Keratinocyte (primary cell): ENCODE measurements at regions not wholly inside any gene's neighbourhood (a gene's known extent, or its start where the extent isn't known, plus 50 kb on each side); places are given as distances from the start of the nearest gene placed in this dataset.

ENCODE experiments used
- DNase-seq: peaks from one replicate; pipeline ENCODE4 v3.0.0-alpha.2; 2011; ENCODE audit warnings: low read depth, missing footprints, low spot score
- FAIRE-seq: peaks from 2 replicates; lab custom pipeline; 2011; peaks lifted over from hg19 to GRCh38; lab: Jason Lieb, UNC
- H2AFZ ChIP-seq: 2 replicates; pipeline ENCODE4 v1.6.0; 2012; ENCODE audit warnings: low read length, control low read depth, inconsistent platforms; ENCODE audit not compliant: control insufficient read depth
- H3K27ac ChIP-seq: 2 replicates; pipeline ENCODE4 v1.5.1; 2011; ENCODE audit warnings: low read length; ENCODE audit not compliant: control insufficient read depth, insufficient read depth
- H3K27me3 ChIP-seq: 3 replicates; pipeline ENCODE4 v1.6.0; 2011; ENCODE audit warnings: low read length; ENCODE audit not compliant: control insufficient read depth, insufficient read depth; ENCODE audit errors: extremely low read depth
- H3K36me3 ChIP-seq, 2 experiments: 2 replicates in 1 of 2; 3 replicates in 1 of 2; pipeline ENCODE4 v1.5.1; 2011; ENCODE audit warnings: low read length in 2 of 2, mild to moderate bottlenecking in 1 of 2; ENCODE audit not compliant: control insufficient read depth in 2 of 2, insufficient read depth in 2 of 2; ENCODE audit errors: extremely low read depth in 1 of 2
- H3K4me1 ChIP-seq: 3 replicates; pipeline ENCODE4 v1.5.1; 2011; ENCODE audit warnings: low read length; ENCODE audit not compliant: control insufficient read depth, insufficient read depth; ENCODE audit errors: extremely low read depth
- H3K4me2 ChIP-seq: 3 replicates; pipeline ENCODE4 v1.6.0; 2011; ENCODE audit warnings: low read depth, low read length; ENCODE audit not compliant: control insufficient read depth, insufficient read depth; ENCODE audit errors: extremely low read depth
- H3K4me3 ChIP-seq, 3 experiments: fragments of 200-600 bp in 1 of 3; sonication (generic) in 1 of 3; 2 replicates in 2 of 3; 3 replicates in 1 of 3; pipeline ENCODE4 v1.5.1; 2011 to 2016; ENCODE audit warnings: low read length in 3 of 3, mild to moderate bottlenecking in 3 of 3, control low read depth in 2 of 3, inconsistent platforms in 1 of 3, low read depth in 1 of 3, mixed read lengths in 1 of 3, mixed run types in 1 of 3, moderate library complexity in 1 of 3; ENCODE audit not compliant: control insufficient read depth in 2 of 3, insufficient read depth in 2 of 3; ENCODE audit errors: extremely low read depth in 1 of 3
- H3K79me2 ChIP-seq: 2 replicates; pipeline ENCODE4 v1.6.0; 2012; ENCODE audit warnings: low read length; ENCODE audit not compliant: control insufficient read depth, insufficient read depth
- H3K9ac ChIP-seq: 3 replicates; pipeline ENCODE4 v1.6.0; 2011; ENCODE audit warnings: low read length; ENCODE audit not compliant: control insufficient read depth, insufficient read depth; ENCODE audit errors: extremely low read depth
- H3K9me1 ChIP-seq: 3 replicates; pipeline ENCODE4 v1.6.0; 2011; ENCODE audit warnings: low read length; ENCODE audit not compliant: control insufficient read depth, insufficient read depth; ENCODE audit errors: extremely low read depth
- H3K9me3 ChIP-seq: 2 replicates; pipeline ENCODE4 v1.5.1; 2012; ENCODE audit warnings: low read depth, low read length; ENCODE audit not compliant: control insufficient read depth
- H4K20me1 ChIP-seq: 3 replicates; pipeline ENCODE4 v1.6.0; 2011; ENCODE audit warnings: low read length; ENCODE audit not compliant: control insufficient read depth, insufficient read depth; ENCODE audit errors: extremely low read depth
- CTCF ChIP-seq, 3 experiments: IDR thresholded peaks in 1 of 3; conservative IDR thresholded peaks in 1 of 3; optimal IDR thresholded peaks in 1 of 3; 2 replicates in 2 of 3; 3 replicates in 1 of 3; pipeline versions ENCODE3 to v1.5.1; 2011; ENCODE audit warnings: low read length in 3 of 3, mild to moderate bottlenecking in 3 of 3, moderate library complexity in 2 of 3, control low read depth in 1 of 3, inconsistent platforms in 1 of 3; ENCODE audit not compliant: insufficient read depth in 2 of 3; ENCODE audit errors: extremely low read depth in 1 of 3
- EZH2 ChIP-seq: IDR thresholded peaks from one replicate; pipeline ENCODE4 v1.6.1; 2012; ENCODE audit warnings: inconsistent platforms, mild to moderate bottlenecking, low read length, moderate library complexity
- dilution Hi-C: fragments of 300-500 bp; cut with MboI; formaldehyde crosslinking; loops from one replicate; pipeline ENCODE4 v1.7.0; 2020; ENCODE audit warnings: low sequenced_read_pairs; ENCODE audit not compliant: extremely low pct_ligation_motif_present

GRCh38 chr13:84044805-84045204 is 162.5 kb upstream of the SLITRK1 start:
- FAIRE-seq: no peak

GRCh38 chr13:84038001-84038400 is 155.7 kb upstream of the SLITRK1 start:
- dilution Hi-C loops: no loop called here
- no peak for TF ChIP-seq EZH2
- no peak for TF ChIP-seq CTCF (optimal IDR thresholded peaks at IDR 0.05 in 1 of 3, IDR thresholded peaks at IDR 0.05 in 1 of 3, conservative IDR thresholded peaks at IDR 0.05 in 1 of 3; ENCODE audit: extremely low read depth in 1 of 3, insufficient read depth in 2 of 3, low read length in 3 of 3)
- no peak overlapping the region for H3K9ac ChIP-seq
- DNase-seq (no peak), FAIRE-seq (no peak)
- no peak overlapping the region for H3K27ac ChIP-seq
- no peaks in the 10 kb centered on the region for H3K79me2 ChIP-seq
- H3K36me3 ChIP-seq: no peaks in the 10 kb centered on the region
- no peaks in the 10 kb centered on the region for H4K20me1 ChIP-seq
- H3K4me1 ChIP-seq: peaks cover 5% of the 10 kb centered on the region
- H2AFZ ChIP-seq: no peak overlapping the region
- H3K9me1 ChIP-seq: no peaks in the 10 kb centered on the region
- no peaks in the 10 kb centered on the region for H3K27me3 ChIP-seq
- H3K4me2 ChIP-seq: no peak overlapping the region
- H3K4me3 ChIP-seq: no peak overlapping the region
- H3K9me3 ChIP-seq: no peaks in the 10 kb centered on the region

More at GRCh38 chr13:84044805-84045204, 162.5 kb upstream of the SLITRK1 start:
- Histone ChIP-seq H3K9me1 (no peaks in the 10 kb centered on the region), H3K4me1 (peaks cover 5% of the 10 kb centered on the region), H4K20me1 (no peaks in the 10 kb centered on the region), H3K9me3 (no peaks in the 10 kb centered on the region), H3K36me3 (no peaks in the 10 kb centered on the region), H3K79me2 (no peaks in the 10 kb centered on the region), H3K9ac (no peak overlapping the region), H3K27me3 (no peaks in the 10 kb centered on the region), H3K4me3 (no peak overlapping the region), H2AFZ (no peak overlapping the region), H3K4me2 (no peak overlapping the region), H3K27ac (no peak overlapping the region)
- no peak for TF ChIP-seq EZH2
- TF ChIP-seq CTCF (optimal IDR thresholded peaks at IDR 0.05 in 1 of 3, IDR thresholded peaks at IDR 0.05 in 1 of 3, conservative IDR thresholded peaks at IDR 0.05 in 1 of 3; ENCODE audit: extremely low read depth in 1 of 3, insufficient read depth in 2 of 3, low read length in 3 of 3): no peak
- dilution Hi-C loops: no loop called here
- no peak for DNase-seq
